Neural cell (in vitro differentiated cells): ENCODE measurements at regions not wholly inside any gene's neighbourhood (a gene's known extent, or its start where the extent isn't known, plus 50 kb on each side); places are given as distances from the start of the nearest gene placed in this dataset.

Source experiments
- CTCF ChIP-seq: fragments of 450-650 bp; IDR thresholded peaks from 2 replicates; pipeline ENCODE4 v1.5.1; 2014; ENCODE audit warnings: antibody characterized with exemption, mild to moderate bottlenecking, moderate library complexity; ENCODE audit not compliant: poor library complexity, severe bottlenecking
- EP300 ChIP-seq: fragments of 450-650 bp; conservative IDR thresholded peaks from 2 replicates; pipeline ENCODE4 v1.6.1; 2014; ENCODE audit warnings: antibody characterized with exemption, mild to moderate bottlenecking, moderate library complexity; ENCODE audit not compliant: poor library complexity, severe bottlenecking
- EZH2 ChIP-seq: fragments of 200-600, 300-800 bp; shearing (Covaris generic), sonication (generic); IDR thresholded peaks from 2 replicates; pipeline ENCODE4 v1.6.1; 2014; ENCODE audit warnings: antibody characterized with exemption, low read length, borderline replicate concordance, mild to moderate bottlenecking; ENCODE audit not compliant: insufficient read depth, poor library complexity, severe bottlenecking
- POLR2AphosphoS5 ChIP-seq: IDR thresholded peaks from 2 replicates; pipeline ENCODE4 v1.6.1; 2012
- RAD21 ChIP-seq: fragments of 450-650 bp; conservative IDR thresholded peaks from 2 replicates; pipeline ENCODE4 v1.6.1; 2014; ENCODE audit warnings: antibody characterized with exemption, mild to moderate bottlenecking, moderate library complexity

- TF ChIP-seq RAD21 (no peak), EP300 (peak; percentile 94), POLR2AphosphoS5 (peak; percentile 92), CTCF (no peak), EZH2 (no peak)
These were observed 307.7 kb upstream of the ADAMTS16 start for GRCh38 chr5:4832471-4832870.
